MM.1S (cell line): ENCODE measurements at regions not wholly inside any gene's neighbourhood (a gene's known extent, or its start where the extent isn't known, plus 50 kb on each side); places are given as distances from the start of the nearest gene placed in this dataset.

ENCODE experiments used
- DNase-seq: peaks from one replicate; pipeline ENCODE4 v3.0.0-alpha.2; 2015
- H2AFZ ChIP-seq: fragments of 300-600 bp; sonication (generic); 2 replicates; pipeline ENCODE4 v1.6.0; 2016; ENCODE audit warnings: antibody characterized with exemption, low read length
- H3F3A ChIP-seq: fragments of 300-600 bp; sonication (generic); 2 replicates; pipeline ENCODE4 v1.6.1; 2016; ENCODE audit warnings: mild to moderate bottlenecking, antibody characterized with exemption, low read length, moderate library complexity, mixed read lengths; ENCODE audit not compliant: insufficient read depth
- H3K27ac ChIP-seq: fragments of 300-600 bp; sonication (generic); 2 replicates; pipeline ENCODE4 v1.5.1; 2016; ENCODE audit warnings: mild to moderate bottlenecking, low read length
- H3K27me3 ChIP-seq: fragments of 300-600 bp; sonication (generic); replicated peaks from 2 replicates; pipeline ENCODE4 v1.6.0; 2016; ENCODE audit warnings: low read length; ENCODE audit not compliant: insufficient read depth
- H3K36me3 ChIP-seq: fragments of 300-600 bp; sonication (generic); replicated peaks from 2 replicates; pipeline ENCODE4 v1.6.1; 2016; ENCODE audit warnings: mild to moderate bottlenecking, low read length, mixed read lengths; ENCODE audit not compliant: insufficient read depth
- H3K4me1 ChIP-seq: fragments of 300-600 bp; sonication (generic); 2 replicates; pipeline ENCODE4 v1.6.1; 2016; ENCODE audit warnings: low read length, mixed read lengths
- H3K4me2 ChIP-seq: fragments of 300-600 bp; sonication (generic); 2 replicates; pipeline ENCODE4 v1.6.0; 2016; ENCODE audit warnings: low read depth, low read length
- H3K4me3 ChIP-seq: fragments of 300-600 bp; sonication (generic); 2 replicates; pipeline ENCODE4 v1.5.1; 2016; ENCODE audit warnings: low read length, mixed read lengths
- H3K79me2 ChIP-seq: fragments of 300-600 bp; sonication (generic); 2 replicates; pipeline ENCODE4 v1.6.1; 2016; ENCODE audit warnings: mixed run types, low read length, mixed read lengths
- H3K9ac ChIP-seq: fragments of 300-600 bp; sonication (generic); 2 replicates; pipeline ENCODE4 v1.6.1; 2016; ENCODE audit warnings: low read length, mixed read lengths
- H3K9me2 ChIP-seq: fragments of 300-600 bp; sonication (generic); replicated peaks from 2 replicates; pipeline ENCODE4 v1.6.1; 2016; ENCODE audit warnings: mild to moderate bottlenecking, low read length, mixed read lengths; ENCODE audit not compliant: insufficient read depth
- H3K9me3 ChIP-seq: fragments of 300-600 bp; sonication (generic); replicated peaks from 2 replicates; pipeline ENCODE4 v1.6.1; 2016; ENCODE audit warnings: mild to moderate bottlenecking, low read length, mixed read lengths; ENCODE audit not compliant: insufficient read depth
- H4K20me1 ChIP-seq: fragments of 300-600 bp; sonication (generic); 2 replicates; pipeline ENCODE4 v1.6.1; 2016; ENCODE audit warnings: mild to moderate bottlenecking, low read length, moderate library complexity, mixed read lengths; ENCODE audit not compliant: insufficient read depth
- EZH2 ChIP-seq: fragments of 300-600 bp; sonication (generic); optimal IDR thresholded peaks from 2 replicates; pipeline ENCODE3; 2017; ENCODE audit warnings: low read depth, mild to moderate bottlenecking, antibody characterized with exemption, low read length, mixed read lengths
- EZH2phosphoT487 ChIP-seq: fragments of 300-600 bp; sonication (generic); IDR thresholded peaks from 2 replicates; pipeline ENCODE4 v1.6.1; 2018; ENCODE audit warnings: antibody characterized with exemption, low read length
- TF ChIP-seq, protein P1 (sequence below): fragments of 300-600 bp; sonication (generic); IDR thresholded peaks from 2 replicates; pipeline ENCODE4 v1.5.1; 2016; ENCODE audit warnings: antibody characterized with exemption, low read length, mixed read lengths

DNA sequence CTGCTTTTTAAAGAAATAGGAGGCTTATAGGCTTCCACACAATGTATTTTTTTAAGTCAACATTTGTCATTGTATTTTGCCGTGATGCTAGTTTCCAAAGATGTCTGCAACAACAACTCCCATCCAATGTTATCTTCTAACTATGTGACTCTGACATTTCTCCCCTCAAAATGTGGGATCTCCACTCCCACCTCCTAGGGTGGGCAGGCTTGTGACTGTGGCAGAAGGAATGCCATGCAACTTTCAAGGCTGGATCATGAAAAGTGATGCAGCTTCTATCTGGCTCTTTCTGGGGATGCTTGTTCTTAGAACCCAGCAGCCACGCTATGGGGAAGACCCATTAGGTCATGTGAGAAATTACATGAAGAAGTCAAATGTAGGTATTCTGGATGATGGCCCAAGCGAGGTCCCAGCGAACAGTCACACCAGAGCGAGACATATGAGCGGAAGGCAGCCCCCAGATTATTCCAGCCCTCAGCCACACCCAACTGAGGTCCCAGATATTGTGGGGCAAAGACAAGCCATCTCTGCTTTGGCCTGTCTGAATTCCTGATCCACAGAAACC, 124.3 kb downstream of the BDH1 start:
- Histone ChIP-seq H2AFZ (no peak overlapping the region), H3K4me3 (no peak overlapping the region), H3F3A (no peaks in the 10 kb centered on the region), H3K9me3 (no peaks in the 10 kb centered on the region), H4K20me1 (no peaks in the 10 kb centered on the region), H3K36me3 (no peaks in the 10 kb centered on the region), H3K27me3 (no peaks in the 10 kb centered on the region), H3K4me1 (no peaks in the 10 kb centered on the region), H3K9ac (no peak overlapping the region), H3K27ac (no peak overlapping the region), H3K9me2 (no peaks in the 10 kb centered on the region), H3K4me2 (no peak overlapping the region), H3K79me2 (no peaks in the 10 kb centered on the region)
- TF ChIP-seq, protein P1, sequence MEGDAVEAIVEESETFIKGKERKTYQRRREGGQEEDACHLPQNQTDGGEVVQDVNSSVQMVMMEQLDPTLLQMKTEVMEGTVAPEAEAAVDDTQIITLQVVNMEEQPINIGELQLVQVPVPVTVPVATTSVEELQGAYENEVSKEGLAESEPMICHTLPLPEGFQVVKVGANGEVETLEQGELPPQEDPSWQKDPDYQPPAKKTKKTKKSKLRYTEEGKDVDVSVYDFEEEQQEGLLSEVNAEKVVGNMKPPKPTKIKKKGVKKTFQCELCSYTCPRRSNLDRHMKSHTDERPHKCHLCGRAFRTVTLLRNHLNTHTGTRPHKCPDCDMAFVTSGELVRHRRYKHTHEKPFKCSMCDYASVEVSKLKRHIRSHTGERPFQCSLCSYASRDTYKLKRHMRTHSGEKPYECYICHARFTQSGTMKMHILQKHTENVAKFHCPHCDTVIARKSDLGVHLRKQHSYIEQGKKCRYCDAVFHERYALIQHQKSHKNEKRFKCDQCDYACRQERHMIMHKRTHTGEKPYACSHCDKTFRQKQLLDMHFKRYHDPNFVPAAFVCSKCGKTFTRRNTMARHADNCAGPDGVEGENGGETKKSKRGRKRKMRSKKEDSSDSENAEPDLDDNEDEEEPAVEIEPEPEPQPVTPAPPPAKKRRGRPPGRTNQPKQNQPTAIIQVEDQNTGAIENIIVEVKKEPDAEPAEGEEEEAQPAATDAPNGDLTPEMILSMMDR = no peak
- TF ChIP-seq EZH2 = no peak
- no peak for TF ChIP-seq EZH2phosphoT487
- DNase-seq = no peak

DNA sequence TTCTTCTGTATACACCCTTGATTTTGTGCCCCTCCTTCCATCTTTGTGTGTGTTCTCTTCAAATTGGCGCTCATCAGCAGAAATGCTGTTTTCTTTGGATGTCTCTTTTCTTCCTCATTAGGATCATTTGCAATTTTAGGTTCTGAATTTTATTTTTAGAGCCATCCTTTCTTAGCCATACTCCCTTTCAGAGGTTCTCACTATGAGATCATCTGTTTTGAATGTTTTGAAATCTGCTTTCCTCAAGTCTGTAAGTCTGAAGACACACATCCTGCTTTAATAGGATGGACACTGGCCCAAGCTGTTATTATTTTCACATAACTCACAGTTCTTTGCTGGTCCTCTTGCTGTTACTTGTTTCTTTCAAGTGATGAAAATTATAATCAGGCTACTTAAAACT, 124.8 kb downstream of the BDH1 start:
- Histone ChIP-seq H3F3A (no peaks in the 10 kb centered on the region), H3K79me2 (no peaks in the 10 kb centered on the region), H3K9ac (no peak overlapping the region), H3K9me2 (no peaks in the 10 kb centered on the region), H3K4me3 (no peak overlapping the region), H4K20me1 (no peaks in the 10 kb centered on the region), H2AFZ (no peak overlapping the region), H3K27me3 (no peaks in the 10 kb centered on the region), H3K36me3 (no peaks in the 10 kb centered on the region), H3K4me2 (no peak overlapping the region), H3K9me3 (no peaks in the 10 kb centered on the region), H3K4me1 (no peaks in the 10 kb centered on the region), H3K27ac (no peak overlapping the region)
- TF ChIP-seq, protein P1 = no peak
- TF ChIP-seq EZH2phosphoT487 (no peak), EZH2 (no peak)
- DNase-seq = no peak

DNA sequence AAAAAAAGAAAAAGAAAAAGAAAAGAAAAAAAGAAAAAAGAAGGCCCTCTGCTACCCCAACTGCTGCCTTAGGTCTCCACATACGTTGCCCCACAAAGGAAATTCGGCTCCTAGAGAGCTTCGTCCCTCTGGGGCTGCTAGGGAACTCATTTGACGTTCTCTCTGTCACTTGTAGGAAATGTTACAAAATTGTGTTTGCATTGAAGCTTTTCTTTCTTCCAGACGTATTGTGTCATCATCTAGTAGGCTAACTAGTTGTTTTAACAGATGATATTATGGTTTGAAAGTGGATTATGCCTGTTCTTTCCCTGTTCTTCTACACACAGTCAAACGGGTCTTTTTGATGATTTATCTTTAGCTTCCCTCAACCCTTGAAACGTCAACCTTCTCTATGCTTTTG, 125.3 kb downstream of the BDH1 start:
- DNase-seq = no peak
- no peaks in the 10 kb centered on the region for H3K9me2 ChIP-seq
- H3K9me3 ChIP-seq = no peaks in the 10 kb centered on the region
- H3F3A ChIP-seq = no peaks in the 10 kb centered on the region
- no peaks in the 10 kb centered on the region for H3K4me1 ChIP-seq
- no peak overlapping the region for H3K9ac ChIP-seq
- H3K36me3 ChIP-seq = no peaks in the 10 kb centered on the region
- H3K4me3 ChIP-seq = no peak overlapping the region
- TF ChIP-seq EZH2 = no peak
- H2AFZ ChIP-seq = no peak overlapping the region
- no peaks in the 10 kb centered on the region for H3K79me2 ChIP-seq
- H3K27me3 ChIP-seq = no peaks in the 10 kb centered on the region
- no peak overlapping the region for H3K27ac ChIP-seq
- no peaks in the 10 kb centered on the region for H4K20me1 ChIP-seq
- H3K4me2 ChIP-seq = no peak overlapping the region

DNA sequence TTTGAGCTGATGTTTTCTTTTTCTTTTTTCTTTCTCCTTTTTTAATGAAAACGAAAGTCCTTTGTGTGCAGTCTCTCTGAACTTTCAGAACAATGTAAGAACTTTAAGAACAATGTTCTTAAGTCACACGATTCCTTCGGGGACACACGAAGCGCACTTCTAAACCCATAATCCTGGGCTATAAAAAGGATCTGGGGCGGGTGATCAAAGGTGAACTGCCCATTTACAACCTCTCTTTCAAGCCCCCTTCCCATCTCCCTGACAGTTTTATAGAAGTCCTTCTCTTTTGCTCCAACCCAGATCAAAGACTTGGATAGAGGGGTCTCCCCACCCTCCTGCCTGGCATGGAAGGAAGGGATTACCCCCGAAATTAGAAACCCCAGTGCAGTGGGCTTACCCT, 126.8 kb downstream of the BDH1 start:
- H3F3A ChIP-seq = no peaks in the 10 kb centered on the region
- H3K9ac ChIP-seq = no peak overlapping the region
- H3K4me3 ChIP-seq = no peak overlapping the region
- no peaks in the 10 kb centered on the region for H3K36me3 ChIP-seq
- H3K4me1 ChIP-seq = no peaks in the 10 kb centered on the region
- no peak overlapping the region for H2AFZ ChIP-seq
- no peaks in the 10 kb centered on the region for H3K9me2 ChIP-seq
- H3K27ac ChIP-seq = no peak overlapping the region
- H3K79me2 ChIP-seq = no peaks in the 10 kb centered on the region
- TF ChIP-seq EZH2 (no peak), EZH2phosphoT487 (no peak)
- TF ChIP-seq, protein P1 = no peak
- H3K4me2 ChIP-seq = no peak overlapping the region
- no peaks in the 10 kb centered on the region for H3K9me3 ChIP-seq
- DNase-seq = no peak
- H3K27me3 ChIP-seq = 0 out of 2 replicates have a peak, but pooled peaks cover 3% of the 10 kb centered on the region
- H4K20me1 ChIP-seq = no peaks in the 10 kb centered on the region
